ENCODE measurements at regions not wholly inside any gene's neighbourhood (a gene's known extent, or its start where the extent isn't known, plus 50 kb on each side); places are given as distances from the start of the nearest gene placed in this dataset.
A peak's percentile ranks its signal among the peaks of the same experiment; 100 is the strongest.

- intact Hi-C loops (cut with micrococcal nuclease), result no loop called here
- H3K27ac ChIP-seq (replicated peaks), result no peak overlapping the region
- DNase-seq, result no peak
- H3K9me3 ChIP-seq (replicated peaks), result no peaks in the 10 kb centered on the region
- H3K36me3 ChIP-seq, result no peaks in the 10 kb centered on the region
- H3K4me3 ChIP-seq, result no peak overlapping the region
- TF ChIP-seq CTCF (IDR thresholded peaks at IDR 0.05; ENCODE audit: borderline replicate concordance), result no peak
- no peaks in the 10 kb centered on the region for H3K27me3 ChIP-seq (ENCODE audit: low read depth)
- H3K4me1 ChIP-seq, result peaks cover 3% of the 10 kb centered on the region
Measured at GRCh38 chr6:8710668-8711431, 275.5 kb upstream of the SLC35B3 start.

- Histone ChIP-seq H3K4me3 (peak overlapping the region; percentile 54), H3K9me3 (replicated peaks) (no peaks in the 10 kb centered on the region)
- intact Hi-C loops (cut with micrococcal nuclease), result no loop called here
Measured at GRCh38 chr6:8707956-8708772, 272.8 kb upstream of the SLC35B3 start.

GRCh38 chr6:8707369-8707768, 272.0 kb upstream of the SLC35B3 start:
- Histone ChIP-seq H3K27ac (replicated peaks) (no peak overlapping the region), H3K4me1 (peaks cover 3% of the 10 kb centered on the region), H3K4me3 (no peak overlapping the region), H3K9me3 (replicated peaks) (no peaks in the 10 kb centered on the region), H3K27me3 (ENCODE audit: low read depth) (no peaks in the 10 kb centered on the region), H3K36me3 (no peaks in the 10 kb centered on the region)
- no peak for DNase-seq
- no peak for TF ChIP-seq CTCF (IDR thresholded peaks at IDR 0.05; ENCODE audit: borderline replicate concordance)
- intact Hi-C loops (cut with micrococcal nuclease), result no loop called here

More at GRCh38 chr6:8707956-8708772, 272.8 kb upstream of the SLC35B3 start:
- no peaks in the 10 kb centered on the region for H3K27me3 ChIP-seq (ENCODE audit: low read depth)
- peaks cover 3% of the 10 kb centered on the region for H3K4me1 ChIP-seq
- TF ChIP-seq CTCF (IDR thresholded peaks at IDR 0.05; ENCODE audit: borderline replicate concordance), result peak; percentile 54
- no peaks in the 10 kb centered on the region for H3K36me3 ChIP-seq
- H3K27ac ChIP-seq (replicated peaks), result no peak overlapping the region
- DNase-seq, result no peak

- no peak for TF ChIP-seq CTCF (IDR thresholded peaks at IDR 0.05; ENCODE audit: borderline replicate concordance)
- intact Hi-C loops (cut with micrococcal nuclease), result no loop called here
- no peak overlapping the region for H3K27ac ChIP-seq (replicated peaks)
- peaks cover 3% of the 10 kb centered on the region for H3K4me1 ChIP-seq
- no peak overlapping the region for H3K4me3 ChIP-seq
- no peaks in the 10 kb centered on the region for H3K36me3 ChIP-seq
- no peak for DNase-seq
- no peaks in the 10 kb centered on the region for H3K27me3 ChIP-seq (ENCODE audit: low read depth)
- H3K9me3 ChIP-seq (replicated peaks), result no peaks in the 10 kb centered on the region
Measured at GRCh38 chr6:8705435-8706020, 270.2 kb upstream of the SLC35B3 start.

- no peaks in the 10 kb centered on the region for H3K36me3 ChIP-seq
- H3K27me3 ChIP-seq (ENCODE audit: low read depth), result no peaks in the 10 kb centered on the region
- DNase-seq, result no peak
- TF ChIP-seq CTCF (IDR thresholded peaks at IDR 0.05; ENCODE audit: borderline replicate concordance), result no peak
- intact Hi-C loops (cut with micrococcal nuclease), result no loop called here
- H3K4me1 ChIP-seq, result peaks cover under 1% of the 10 kb centered on the region
- no peak overlapping the region for H3K27ac ChIP-seq (replicated peaks)
- H3K9me3 ChIP-seq (replicated peaks), result no peaks in the 10 kb centered on the region
- H3K4me3 ChIP-seq, result no peak overlapping the region
Measured at GRCh38 chr6:8703059-8703458, 267.7 kb upstream of the SLC35B3 start.

Data from left ventricle myocardium inferior (tissue), 1 donor.